ENCODE measurements at regions not wholly inside any gene's neighbourhood (a gene's known extent, or its start where the extent isn't known, plus 50 kb on each side); places are given as distances from the start of the nearest gene placed in this dataset.

- no peak for TF ChIP-seq CTCF (IDR thresholded peaks at IDR 0.05)
- no peak for TF ChIP-seq POLR2A (IDR thresholded peaks at IDR 0.05)
Observed at GRCh38 chr7:115708013-115708341, 322.6 kb downstream of the TFEC start.

Data from heart left ventricle (tissue), 13 donors.